ENCODE measurements at regions not wholly inside any gene's neighbourhood (a gene's known extent, or its start where the extent isn't known, plus 50 kb on each side); places are given as distances from the start of the nearest gene placed in this dataset.
"Not testable (repeated sequence)": the region's sequence is repeated elsewhere in the genome, so short reads cannot be mapped to it uniquely, and the experiment has no call there.

GRCh38 chr3:164460851-164461250 is 617.4 kb downstream of the SI start:
- peak; percentile 54 for DNase-seq (ENCODE audit: low spot score)

DNA sequence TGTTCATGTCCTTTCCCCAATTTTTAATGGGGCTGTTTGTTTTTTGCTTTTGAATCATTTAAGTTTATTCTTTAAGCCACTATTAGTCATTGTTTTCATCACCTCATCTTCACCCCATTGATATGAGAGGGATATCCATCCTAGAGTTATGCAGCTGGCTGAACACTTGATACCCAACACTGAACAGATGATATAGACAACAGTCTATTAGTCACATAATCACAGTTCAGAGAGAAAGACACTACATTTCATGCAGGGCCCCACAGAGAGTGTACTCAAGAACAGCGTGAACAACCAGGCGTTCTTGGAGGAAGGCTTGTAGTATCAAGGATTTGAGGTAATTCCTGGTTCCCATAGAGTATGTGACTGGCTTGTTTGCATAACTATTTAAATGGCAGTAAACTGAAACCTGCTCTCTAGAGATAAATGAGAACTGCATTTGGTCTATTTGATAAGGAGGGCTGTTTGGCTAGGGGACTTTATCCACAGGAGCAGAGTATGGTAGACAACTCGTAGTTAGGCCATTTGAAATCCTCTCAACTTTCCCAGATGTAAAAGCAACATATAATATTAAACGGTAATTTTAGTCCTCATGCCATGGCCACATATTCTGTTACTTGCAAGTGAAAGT is 618.7 kb downstream of the SI start:
- peak; percentile 67 for DNase-seq (ENCODE audit: low spot score)

DNA sequence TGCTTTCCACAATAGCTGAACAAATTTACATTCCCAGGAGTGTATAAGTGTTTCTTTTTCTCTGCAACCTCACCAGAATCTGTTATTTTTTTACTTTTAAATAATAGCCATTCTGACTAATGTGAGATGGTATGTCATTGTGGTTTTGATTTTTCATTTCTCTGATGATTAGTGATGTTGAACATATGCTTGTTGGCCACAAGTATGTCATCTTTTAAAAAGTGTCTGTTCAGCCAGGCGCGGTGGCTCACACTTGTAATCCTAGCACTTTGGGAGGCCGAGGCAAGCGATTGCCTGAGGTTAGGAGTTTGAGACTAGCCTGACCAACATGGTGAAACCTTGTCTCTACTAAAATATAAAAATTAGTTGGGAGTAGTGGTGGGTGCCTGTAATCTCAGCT is 619.3 kb downstream of the SI start:
- DNase-seq (ENCODE audit: low spot score), result peak; percentile 89

DNA sequence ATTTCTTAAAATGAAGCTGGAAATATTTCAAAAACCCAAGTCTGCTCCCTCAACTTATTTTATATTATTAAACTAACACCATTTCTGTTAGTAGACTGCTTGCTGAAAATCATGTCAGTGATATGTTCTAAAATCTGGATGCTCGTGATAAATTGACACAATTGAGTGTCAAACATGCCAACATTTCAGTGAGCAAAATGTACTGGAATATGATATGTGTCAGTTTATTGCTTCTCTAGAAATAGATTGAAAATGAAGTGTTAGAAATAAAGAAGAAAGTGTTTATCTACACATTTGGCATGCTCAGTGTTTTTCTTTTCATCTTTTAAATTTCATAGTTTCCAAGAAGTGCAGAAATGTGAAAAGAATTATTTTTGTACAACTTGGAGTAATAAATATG is 624.6 kb downstream of the SI start:
- DNase-seq (ENCODE audit: low spot score), result no peak

GRCh38 chr3:164452707-164453106 is 625.6 kb downstream of the SI start:
- peak; percentile 28 for DNase-seq (ENCODE audit: low spot score)

- no peak for DNase-seq (ENCODE audit: low spot score)
Measured at GRCh38 chr3:164451072-164451910, 627.0 kb downstream of the SI start.

DNA sequence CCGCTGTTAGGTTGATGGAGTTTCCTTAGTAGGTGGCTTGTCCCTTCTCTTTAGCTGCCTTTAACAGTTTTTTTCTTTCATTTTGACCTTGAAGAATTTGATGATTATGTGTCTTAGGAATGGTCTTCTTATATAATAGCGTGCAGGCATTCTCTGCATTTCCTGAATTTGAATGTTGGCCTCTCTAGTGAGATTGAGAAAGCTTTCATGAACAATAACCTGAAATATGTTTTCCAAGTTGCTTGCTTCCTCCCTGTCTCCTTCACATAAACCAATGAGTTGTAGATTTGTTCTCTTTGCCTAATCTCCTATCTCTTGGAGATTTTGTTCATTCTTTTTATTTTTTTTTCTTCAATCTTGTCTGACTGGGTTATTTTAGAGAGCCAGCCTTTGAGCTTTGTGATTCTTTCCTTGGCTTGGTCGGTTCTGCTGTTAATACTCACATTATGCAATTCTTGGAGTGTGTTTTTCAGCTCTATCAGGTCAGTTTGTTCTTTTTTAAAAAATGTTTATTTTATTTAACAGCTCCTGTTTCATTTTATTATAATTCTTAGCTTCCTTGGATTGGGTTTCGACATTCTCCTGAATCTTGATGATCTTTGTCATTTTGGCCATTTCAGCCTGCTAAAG is 627.9 kb downstream of the SI start:
- no peak for DNase-seq (ENCODE audit: low spot score)

DNA sequence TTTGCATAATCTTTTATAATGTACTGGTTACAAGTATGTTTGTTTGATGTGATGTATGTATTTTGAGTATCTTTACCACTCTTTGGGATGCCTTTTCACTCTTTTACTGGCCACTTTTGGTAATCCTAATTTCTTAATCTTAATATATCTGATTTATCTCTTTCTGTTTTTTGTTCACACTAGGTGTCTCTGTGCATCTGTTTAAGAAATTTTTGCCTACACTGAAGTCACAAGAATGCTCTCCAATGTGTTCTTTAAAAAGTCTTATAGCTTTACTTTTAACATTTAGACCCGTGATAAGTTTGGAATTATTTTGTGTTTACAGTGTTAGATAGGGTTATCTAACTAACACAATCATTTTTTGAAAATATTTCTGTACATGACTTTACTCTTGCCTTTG is 659.1 kb downstream of the SI start:
- DNase-seq (ENCODE audit: low spot score), result no peak

DNA sequence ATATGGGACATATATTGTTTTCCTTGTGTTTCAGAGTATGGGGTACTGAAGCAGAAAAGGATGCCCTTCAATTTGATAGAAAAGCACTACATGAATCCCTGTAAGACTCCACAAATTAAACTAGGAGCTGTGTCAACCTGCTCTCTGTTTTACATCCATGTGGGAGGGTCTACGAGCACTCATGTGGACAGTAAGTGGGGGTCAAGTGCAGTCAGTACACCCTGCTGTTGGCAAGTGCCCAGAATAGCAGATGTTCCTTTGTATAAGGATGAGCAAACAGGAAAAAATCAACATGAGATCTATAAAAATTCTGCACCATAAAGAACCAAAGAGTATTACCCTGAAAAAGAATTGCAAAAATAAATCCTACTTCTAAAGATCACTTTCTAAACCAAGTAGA is 659.9 kb downstream of the SI start:
- no peak for DNase-seq (ENCODE audit: low spot score)

DNA sequence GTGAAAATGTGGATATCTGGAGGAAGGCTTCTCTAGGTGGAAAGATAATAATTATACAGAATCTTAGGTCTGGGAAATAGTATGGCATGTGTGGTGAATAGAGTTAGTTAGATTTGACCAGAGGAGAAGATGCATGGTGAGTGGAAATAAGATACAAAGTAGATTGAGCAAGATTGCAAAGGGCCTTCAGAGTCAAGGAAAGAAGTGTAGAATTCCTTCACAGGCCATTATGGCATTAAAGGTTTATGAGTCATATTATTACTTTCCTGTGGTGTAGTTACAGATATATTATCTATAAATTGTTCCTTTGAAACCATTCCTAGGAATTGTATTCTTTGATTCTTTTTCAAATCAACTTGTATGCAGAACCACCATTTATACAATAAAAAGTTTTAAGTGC is 660.3 kb downstream of the SI start:
- DNase-seq (ENCODE audit: low spot score), result no peak

DNA sequence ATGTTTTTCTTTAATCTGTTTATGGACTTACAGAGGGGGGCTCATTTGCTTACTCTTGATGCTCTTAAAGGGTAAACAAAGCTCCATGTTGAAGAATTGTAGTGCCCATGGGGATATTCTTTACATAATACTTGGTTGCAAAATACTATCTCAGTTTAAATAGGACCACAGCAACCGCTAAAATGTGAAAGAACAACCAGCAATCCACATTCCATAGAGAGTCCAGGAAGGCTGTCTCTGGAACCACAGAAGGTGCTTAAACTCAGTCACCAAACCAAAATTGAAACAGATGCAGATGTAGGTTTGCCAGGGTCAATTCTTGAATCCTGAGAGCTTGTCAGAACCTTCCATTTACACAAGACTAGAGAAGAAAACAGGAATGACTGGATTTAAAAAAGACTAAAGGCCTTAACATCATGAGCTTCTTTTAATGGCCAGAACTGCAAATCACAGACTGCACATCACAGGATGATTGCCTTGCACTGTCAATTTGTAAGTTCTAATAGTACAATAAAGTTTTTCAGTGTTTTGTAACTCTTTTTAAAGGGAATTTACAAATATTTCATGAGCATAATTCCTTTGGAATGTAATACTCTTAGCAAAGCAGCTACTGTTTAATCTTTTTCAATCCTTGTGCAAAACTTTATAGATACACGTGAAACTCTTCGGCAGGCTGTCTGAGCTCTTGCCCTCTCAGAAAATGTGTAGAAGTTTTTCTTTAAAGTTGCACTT is 661.6 kb downstream of the SI start:
- no peak for DNase-seq (ENCODE audit: low spot score)

- DNase-seq (ENCODE audit: low spot score), result no peak
Measured at GRCh38 chr3:164408326-164408725, 670.0 kb downstream of the SI start.

DNA sequence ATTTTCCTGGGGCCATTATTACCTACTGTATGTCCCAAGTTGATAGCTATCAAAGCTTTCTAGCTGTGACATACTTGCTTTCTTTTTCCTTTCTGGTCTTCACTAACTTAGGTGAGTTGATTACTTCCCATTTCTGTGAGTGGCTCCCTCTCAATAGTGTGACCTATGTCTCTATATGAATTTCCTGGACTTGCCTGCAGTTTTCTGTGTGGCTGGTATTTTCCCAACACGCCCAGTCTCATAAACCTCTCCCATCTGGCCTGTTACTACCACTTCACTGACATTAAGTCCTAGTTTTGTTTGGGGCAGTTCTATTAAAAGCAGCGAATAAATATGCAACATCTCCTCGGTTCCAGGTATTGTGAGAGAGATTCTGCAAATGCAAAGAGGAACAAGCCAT is 671.2 kb downstream of the SI start:
- no peak for DNase-seq (ENCODE audit: low spot score)

DNA sequence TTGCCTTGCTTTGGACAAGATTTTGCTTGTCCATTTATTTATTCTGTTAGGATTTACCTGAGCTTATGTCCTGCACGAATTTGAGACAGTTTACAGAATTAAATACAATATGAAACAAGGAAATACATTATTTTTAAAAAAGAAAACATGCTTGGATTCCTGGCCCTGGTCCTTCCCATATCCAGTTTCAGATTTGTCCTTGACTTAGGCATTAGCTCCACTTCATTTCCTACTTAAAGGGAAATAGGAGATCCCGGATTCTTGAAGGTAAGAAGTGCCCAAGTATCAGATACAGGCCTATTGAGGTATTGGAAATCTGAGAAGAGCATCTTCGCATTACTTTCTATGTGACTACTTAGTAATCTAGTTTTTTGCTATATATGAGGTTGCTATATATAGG is 672.0 kb downstream of the SI start:
- DNase-seq (ENCODE audit: low spot score), result no peak

DNA sequence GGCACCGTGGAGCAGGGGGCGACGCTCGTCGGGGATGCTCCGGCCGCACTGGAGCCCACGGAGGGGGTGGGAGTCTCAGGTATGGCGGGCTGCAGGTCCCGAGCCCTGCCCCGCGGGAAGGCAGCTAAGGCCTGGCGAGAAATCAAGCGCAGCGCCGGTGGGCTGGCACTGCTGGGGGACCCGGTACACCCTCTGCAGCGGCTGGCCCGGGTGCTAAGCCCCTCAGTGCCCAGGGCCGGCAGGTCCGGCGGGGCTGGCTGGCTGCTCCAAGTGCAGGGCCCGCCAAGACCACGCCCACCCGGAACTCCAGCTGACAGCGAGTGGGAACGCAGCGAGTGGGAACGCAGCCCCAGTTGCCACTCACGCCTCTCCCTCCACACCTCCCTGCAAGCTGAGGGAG is 676.4 kb downstream of the SI start:
- no peak for DNase-seq (ENCODE audit: low spot score)

DNA sequence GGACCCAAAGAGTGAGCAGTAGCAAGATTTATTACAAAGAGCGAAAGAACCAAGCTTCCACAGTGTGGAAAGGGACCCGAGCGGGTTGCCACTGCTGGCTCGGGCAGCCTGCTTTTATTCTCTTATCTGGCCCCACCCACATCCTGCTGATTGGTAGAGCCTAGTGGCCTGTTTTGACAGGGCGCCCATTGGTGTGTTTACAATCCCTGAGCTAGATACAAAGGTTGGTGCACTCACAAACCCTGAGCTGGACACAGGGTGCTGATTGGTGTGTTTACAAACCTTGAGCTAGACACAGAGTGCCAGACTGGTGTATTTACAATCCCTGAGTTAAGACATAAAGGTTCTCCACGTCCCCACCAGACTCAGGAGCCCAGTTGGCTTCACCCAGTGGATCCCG is 676.9 kb downstream of the SI start:
- not testable (repeated sequence) for DNase-seq (ENCODE audit: low spot score)

- no peak for DNase-seq (ENCODE audit: low spot score)
Measured at GRCh38 chr3:164397462-164397861, 680.8 kb downstream of the SI start.

DNA sequence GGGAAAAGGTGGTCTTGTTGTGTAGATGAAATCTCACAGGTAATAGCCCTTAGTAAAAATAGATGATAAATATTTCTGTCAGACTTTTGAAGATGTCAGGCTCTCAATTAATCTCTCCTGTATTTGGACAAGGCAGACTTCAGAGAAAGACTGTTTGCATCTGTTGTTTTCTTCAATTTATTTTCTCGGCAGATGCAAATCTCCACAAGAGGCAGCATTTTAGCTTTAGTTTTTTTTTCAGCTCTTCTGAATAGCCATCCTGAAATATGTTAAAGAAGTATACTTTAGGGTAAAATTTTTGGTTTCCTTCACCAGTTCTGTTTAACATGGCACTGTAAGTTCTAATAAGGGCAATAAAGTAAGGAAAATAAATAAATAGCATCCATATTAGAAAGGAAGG is 685.1 kb downstream of the SI start:
- no peak for DNase-seq (ENCODE audit: low spot score)

- DNase-seq (ENCODE audit: low spot score), result no peak
Measured at GRCh38 chr3:164390046-164390445, 688.2 kb downstream of the SI start.

DNA sequence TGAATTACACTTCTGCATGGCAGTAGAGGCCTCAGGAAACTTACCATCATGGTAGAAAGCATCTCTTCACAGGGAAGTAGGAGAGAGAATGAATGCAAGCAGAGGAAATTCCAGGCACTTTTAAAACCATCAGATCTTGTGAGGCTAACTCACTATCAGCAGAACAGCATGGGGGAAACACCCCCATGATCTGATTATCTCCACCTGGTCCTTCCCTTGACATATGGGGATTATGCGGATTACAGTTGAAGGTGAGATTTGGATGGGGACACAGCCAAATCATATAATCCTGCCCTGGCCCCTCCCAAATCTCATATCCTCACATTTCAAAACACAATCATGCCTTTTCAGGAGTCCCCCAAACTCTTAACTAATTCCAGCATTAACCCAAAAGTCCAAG is 691.1 kb downstream of the SI start:
- DNase-seq (ENCODE audit: low spot score), result no peak

DNA sequence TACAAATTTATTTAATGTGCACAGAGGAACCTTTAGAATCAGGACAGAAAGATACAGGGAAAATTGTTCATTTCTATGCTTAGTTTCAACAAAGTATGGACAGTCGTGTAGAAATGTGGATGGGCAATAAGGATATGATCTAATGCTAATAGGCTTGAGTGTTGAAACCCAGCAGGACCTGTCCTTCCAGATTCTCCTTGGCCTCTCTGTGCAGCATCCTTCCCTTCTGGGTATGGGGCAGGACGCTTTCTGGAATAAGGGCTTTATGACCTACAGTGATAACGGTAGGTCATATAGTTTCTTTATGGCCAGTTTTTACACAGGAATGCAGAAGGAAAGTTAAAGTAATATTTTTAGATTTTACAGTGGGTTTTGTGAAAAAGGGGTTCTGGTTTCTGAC is 698.1 kb downstream of the SI start:
- no peak for DNase-seq (ENCODE audit: low spot score)

- no peak for DNase-seq (ENCODE audit: low spot score)
Measured at GRCh38 chr3:164377466-164377865, 700.8 kb downstream of the SI start.

- no peak for DNase-seq (ENCODE audit: low spot score)
Measured at GRCh38 chr3:164375995-164376394, 702.3 kb downstream of the SI start.

All from kidney tubule cell (primary cell).